Mammary epithelial cell (primary cell): ENCODE measurements at regions not wholly inside any gene's neighbourhood (a gene's known extent, or its start where the extent isn't known, plus 50 kb on each side); places are given as distances from the start of the nearest gene placed in this dataset.

ENCODE experiments used
- CTCF ChIP-seq, 2 donors: IDR thresholded peaks in 1 of 2; conservative IDR thresholded peaks in 1 of 2; 2 replicates each; pipeline ENCODE4 v1.5.1; 2011 to 2012; ENCODE audit warnings: inconsistent platforms in 2 of 2, low read length in 2 of 2, mild to moderate bottlenecking in 2 of 2, control low read depth in 1 of 2, low read depth in 1 of 2; ENCODE audit not compliant: insufficient read depth in 1 of 2; ENCODE audit errors: extremely low read depth in 1 of 2
- EZH2 ChIP-seq: IDR thresholded peaks from 2 replicates; pipeline ENCODE4 v1.6.1; 2012; ENCODE audit warnings: low read length, inconsistent platforms, borderline replicate concordance

GRCh38 chr9:11011696-11012095 is 398.9 kb upstream of the PTPRD start:
- TF ChIP-seq CTCF (conservative IDR thresholded peaks at IDR 0.05 in 1 of 2, IDR thresholded peaks at IDR 0.05 in 1 of 2; ENCODE audit: extremely low read depth in 1 of 2, insufficient read depth in 1 of 2, low read depth in 1 of 2, low read length in 2 of 2) (no peak), EZH2 (no peak)
